ENCODE measurements at regions not wholly inside any gene's neighbourhood (a gene's known extent, or its start where the extent isn't known, plus 50 kb on each side); places are given as distances from the start of the nearest gene placed in this dataset.

DNA sequence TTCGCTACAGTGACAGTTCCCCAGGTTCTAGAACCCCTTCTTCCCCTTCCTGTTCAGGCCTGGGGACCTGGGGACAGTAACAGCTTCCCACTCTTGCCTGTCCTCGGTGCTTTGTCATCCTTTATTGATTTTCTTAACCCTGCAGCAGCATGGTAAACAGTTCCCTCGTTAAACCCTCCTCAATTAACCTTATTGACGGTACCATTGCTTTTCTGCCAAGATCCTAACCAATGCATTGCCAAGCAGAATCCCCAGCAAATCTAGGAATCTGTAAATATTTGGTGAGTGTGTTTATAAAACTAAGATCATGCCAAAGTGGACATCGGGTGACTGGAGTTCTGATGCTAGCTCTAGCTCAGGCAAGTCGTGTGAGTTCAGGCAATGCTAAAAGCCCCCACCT is 99.6 kb upstream of the KAZN start:
- no peak overlapping the region for H2BK5ac ChIP-seq (ENCODE audit: low read length)
- no peak overlapping the region for H3K18ac ChIP-seq (ENCODE audit: low read length)
- no peak overlapping the region for H3K4me2 ChIP-seq (ENCODE audit: low read length)
- no peaks in the 10 kb centered on the region for H3K79me1 ChIP-seq (ENCODE audit: low read length)
- no peak overlapping the region for H3K9ac ChIP-seq (ENCODE audit: low read length)
- H3K56ac ChIP-seq (ENCODE audit: low read length): no peak overlapping the region
- WGBS (ENCODE audit: extremely low coverage, insufficient coverage, low lambda C conversion rate): no CpG with 5 or more reads among the region's 6 CpGs
- no peak overlapping the region for H4K8ac ChIP-seq (ENCODE audit: low read depth, low read length)
- H2BK120ac ChIP-seq (ENCODE audit: low read depth, low read length): no peak overlapping the region
- H2AK5ac ChIP-seq (ENCODE audit: low read length): no peak overlapping the region
- no peak overlapping the region for H3K23ac ChIP-seq (ENCODE audit: low read length)
- no peak for DNase-seq
- H3K36me3 ChIP-seq (ENCODE audit: control insufficient read depth, insufficient read depth, low read length): no peaks in the 10 kb centered on the region
- no peak overlapping the region for H4K5ac ChIP-seq (ENCODE audit: low read length)
- no peaks in the 10 kb centered on the region for H3K27me3 ChIP-seq (ENCODE audit: insufficient read depth, low read length, poor library complexity)
- no peak overlapping the region for H3K27ac ChIP-seq (ENCODE audit: low read depth, low read length)
- H3K4me3 ChIP-seq (ENCODE audit: low read length): no peak overlapping the region
- no peak overlapping the region for H2BK15ac ChIP-seq (replicated peaks; ENCODE audit: low read depth)
- H3K4ac ChIP-seq (ENCODE audit: low read depth, low read length): no peak overlapping the region
- H3K79me2 ChIP-seq (ENCODE audit: control insufficient read depth, insufficient read depth, low read length): no peaks in the 10 kb centered on the region
- no peaks in the 10 kb centered on the region for H3K4me1 ChIP-seq (ENCODE audit: control insufficient read depth, low read depth, low read length)

GRCh38 chr1:14499312-14500040 is 99.0 kb upstream of the KAZN start:
- Histone ChIP-seq H3K4me1 (ENCODE audit: control insufficient read depth, low read depth, low read length) (no peaks in the 10 kb centered on the region), H3K18ac (ENCODE audit: low read length) (no peak overlapping the region), H4K8ac (ENCODE audit: low read depth, low read length) (no peak overlapping the region), H2AK5ac (ENCODE audit: low read length) (no peak overlapping the region), H3K79me2 (ENCODE audit: control insufficient read depth, insufficient read depth, low read length) (no peaks in the 10 kb centered on the region), H4K5ac (ENCODE audit: low read length) (no peak overlapping the region), H3K27me3 (ENCODE audit: insufficient read depth, low read length, poor library complexity) (no peaks in the 10 kb centered on the region), H3K4me3 (ENCODE audit: low read length) (no peak overlapping the region), H3K4me2 (ENCODE audit: low read length) (no peak overlapping the region), H3K36me3 (ENCODE audit: control insufficient read depth, insufficient read depth, low read length) (no peaks in the 10 kb centered on the region), H3K23ac (ENCODE audit: low read length) (no peak overlapping the region), H3K4ac (ENCODE audit: low read depth, low read length) (no peak overlapping the region), H3K9ac (ENCODE audit: low read length) (no peak overlapping the region), H2BK15ac (replicated peaks; ENCODE audit: low read depth) (no peak overlapping the region), H2BK5ac (ENCODE audit: low read length) (no peak overlapping the region), H3K56ac (ENCODE audit: low read length) (no peak overlapping the region), H2BK120ac (ENCODE audit: low read depth, low read length) (no peak overlapping the region), H3K79me1 (ENCODE audit: low read length) (no peaks in the 10 kb centered on the region), H3K27ac (ENCODE audit: low read depth, low read length) (no peak overlapping the region)
- WGBS (ENCODE audit: extremely low coverage, insufficient coverage, low lambda C conversion rate): 100% methylated on average over 1 of the region's 9 CpGs
- no peak for DNase-seq

- Histone ChIP-seq H3K36me3 (ENCODE audit: control insufficient read depth, insufficient read depth, low read length) (no peaks in the 10 kb centered on the region), H2AK5ac (ENCODE audit: low read length) (no peak overlapping the region), H4K5ac (ENCODE audit: low read length) (no peak overlapping the region), H3K79me1 (ENCODE audit: low read length) (no peaks in the 10 kb centered on the region), H3K4ac (ENCODE audit: low read depth, low read length) (no peak overlapping the region), H3K4me2 (ENCODE audit: low read length) (no peak overlapping the region), H3K4me3 (ENCODE audit: low read length) (no peak overlapping the region), H3K27me3 (ENCODE audit: insufficient read depth, low read length, poor library complexity) (no peaks in the 10 kb centered on the region), H3K9ac (ENCODE audit: low read length) (no peak overlapping the region), H2BK5ac (ENCODE audit: low read length) (no peak overlapping the region), H2BK120ac (ENCODE audit: low read depth, low read length) (no peak overlapping the region), H3K56ac (ENCODE audit: low read length) (no peak overlapping the region), H3K27ac (ENCODE audit: low read depth, low read length) (no peak overlapping the region), H4K8ac (ENCODE audit: low read depth, low read length) (no peak overlapping the region), H2BK15ac (replicated peaks; ENCODE audit: low read depth) (no peak overlapping the region), H3K79me2 (ENCODE audit: control insufficient read depth, insufficient read depth, low read length) (no peaks in the 10 kb centered on the region), H3K4me1 (ENCODE audit: control insufficient read depth, low read depth, low read length) (no peaks in the 10 kb centered on the region), H3K18ac (ENCODE audit: low read length) (no peak overlapping the region), H3K23ac (ENCODE audit: low read length) (no peak overlapping the region)
- no CpG with 5 or more reads among the region's 4 CpGs for WGBS (ENCODE audit: extremely low coverage, insufficient coverage, low lambda C conversion rate)
- no peak for DNase-seq
Measured at GRCh38 chr1:14500041-14500440, 98.4 kb upstream of the KAZN start.

- Histone ChIP-seq H3K56ac (ENCODE audit: low read length) (no peak overlapping the region), H4K8ac (ENCODE audit: low read depth, low read length) (no peak overlapping the region), H2AK5ac (ENCODE audit: low read length) (no peak overlapping the region), H4K5ac (ENCODE audit: low read length) (no peak overlapping the region), H3K18ac (ENCODE audit: low read length) (no peak overlapping the region), H3K9ac (ENCODE audit: low read length) (no peak overlapping the region), H3K4me3 (ENCODE audit: low read length) (no peak overlapping the region), H3K36me3 (ENCODE audit: control insufficient read depth, insufficient read depth, low read length) (no peaks in the 10 kb centered on the region), H3K79me1 (ENCODE audit: low read length) (no peaks in the 10 kb centered on the region), H3K4me2 (ENCODE audit: low read length) (no peak overlapping the region), H3K4me1 (ENCODE audit: control insufficient read depth, low read depth, low read length) (no peaks in the 10 kb centered on the region), H3K79me2 (ENCODE audit: control insufficient read depth, insufficient read depth, low read length) (no peaks in the 10 kb centered on the region), H3K4ac (ENCODE audit: low read depth, low read length) (no peak overlapping the region), H2BK5ac (ENCODE audit: low read length) (no peak overlapping the region), H2BK120ac (ENCODE audit: low read depth, low read length) (no peak overlapping the region), H3K23ac (ENCODE audit: low read length) (no peak overlapping the region), H2BK15ac (replicated peaks; ENCODE audit: low read depth) (no peak overlapping the region), H3K27me3 (ENCODE audit: insufficient read depth, low read length, poor library complexity) (no peaks in the 10 kb centered on the region), H3K27ac (ENCODE audit: low read depth, low read length) (no peak overlapping the region)
- WGBS (ENCODE audit: extremely low coverage, insufficient coverage, low lambda C conversion rate): no CpG with 5 or more reads among the region's 1 CpG
- DNase-seq: no peak
Measured at GRCh38 chr1:14500912-14501311, 97.6 kb upstream of the KAZN start.

- H3K56ac ChIP-seq (ENCODE audit: low read length): no peak overlapping the region
- H3K4me2 ChIP-seq (ENCODE audit: low read length): no peak overlapping the region
- H3K36me3 ChIP-seq (ENCODE audit: control insufficient read depth, insufficient read depth, low read length): no peaks in the 10 kb centered on the region
- no peak overlapping the region for H2BK120ac ChIP-seq (ENCODE audit: low read depth, low read length)
- H3K23ac ChIP-seq (ENCODE audit: low read length): no peak overlapping the region
- WGBS (ENCODE audit: extremely low coverage, insufficient coverage, low lambda C conversion rate): no CpG with 5 or more reads among the region's 5 CpGs
- DNase-seq: peak; percentile 13
- no peak overlapping the region for H3K27ac ChIP-seq (ENCODE audit: low read depth, low read length)
- H3K4me3 ChIP-seq (ENCODE audit: low read length): no peak overlapping the region
- H4K8ac ChIP-seq (ENCODE audit: low read depth, low read length): no peak overlapping the region
- H2BK15ac ChIP-seq (replicated peaks; ENCODE audit: low read depth): no peak overlapping the region
- H3K18ac ChIP-seq (ENCODE audit: low read length): no peak overlapping the region
- H3K79me1 ChIP-seq (ENCODE audit: low read length): no peaks in the 10 kb centered on the region
- H3K27me3 ChIP-seq (ENCODE audit: insufficient read depth, low read length, poor library complexity): no peaks in the 10 kb centered on the region
- no peaks in the 10 kb centered on the region for H3K4me1 ChIP-seq (ENCODE audit: control insufficient read depth, low read depth, low read length)
- no peak overlapping the region for H3K4ac ChIP-seq (ENCODE audit: low read depth, low read length)
- H2BK5ac ChIP-seq (ENCODE audit: low read length): no peak overlapping the region
- no peaks in the 10 kb centered on the region for H3K79me2 ChIP-seq (ENCODE audit: control insufficient read depth, insufficient read depth, low read length)
- H3K9ac ChIP-seq (ENCODE audit: low read length): no peak overlapping the region
- H4K5ac ChIP-seq (ENCODE audit: low read length): no peak overlapping the region
- no peak overlapping the region for H2AK5ac ChIP-seq (ENCODE audit: low read length)
Measured at GRCh38 chr1:14504517-14504916, 94.0 kb upstream of the KAZN start.
